ENCODE measurements at regions not wholly inside any gene's neighbourhood (a gene's known extent, or its start where the extent isn't known, plus 50 kb on each side); places are given as distances from the start of the nearest gene placed in this dataset.

- H4K20me1 ChIP-seq (ENCODE audit: insufficient read depth) = no peaks in the 10 kb centered on the region
- no peak overlapping the region for H3K4me3 ChIP-seq
- no peaks in the 10 kb centered on the region for H3K27me3 ChIP-seq (ENCODE audit: insufficient read depth, low read depth)
- no peak for DNase-seq
- no peak overlapping the region for H3K4me2 ChIP-seq
- ChIA-PET CTCF (no interaction called here), POLR2A (ENCODE audit: unreplicated experiment) (no interaction called here)
- intact Hi-C loops (cut with micrococcal nuclease; ENCODE audit: unreplicated experiment) = no loop called here
- no peak overlapping the region for H3K27ac ChIP-seq
- BruUV-seq (replicated peaks) = no TSS peak
- H3K9me2 ChIP-seq (ENCODE audit: insufficient read depth) = no peaks in the 10 kb centered on the region
- H3F3A ChIP-seq (ENCODE audit: insufficient read depth, low read depth) = no peaks in the 10 kb centered on the region
- H3K4me1 ChIP-seq (replicated peaks; ENCODE audit: insufficient read depth) = no peaks in the 10 kb centered on the region
- no peaks in the 10 kb centered on the region for H3K79me2 ChIP-seq (ENCODE audit: low read depth)
- H2AFZ ChIP-seq = no peak overlapping the region
- TF ChIP-seq CTCF (conservative IDR thresholded peaks at IDR 0.05) (no peak), EZH2 (IDR thresholded peaks at IDR 0.05; ENCODE audit: low read depth) (no peak)
- H3K9me3 ChIP-seq (ENCODE audit: insufficient read depth, low read depth) = no peaks in the 10 kb centered on the region
- H3K36me3 ChIP-seq (ENCODE audit: low read depth) = no peaks in the 10 kb centered on the region
Observed at GRCh38 chr16:51815523-51815922, 664.5 kb upstream of the SALL1 start.

GRCh38 chr16:51814617-51815016 is 663.5 kb upstream of the SALL1 start:
- H3K36me3 ChIP-seq (ENCODE audit: low read depth) = no peaks in the 10 kb centered on the region
- no peaks in the 10 kb centered on the region for H3F3A ChIP-seq (ENCODE audit: insufficient read depth, low read depth)
- H3K27me3 ChIP-seq (ENCODE audit: insufficient read depth, low read depth) = no peaks in the 10 kb centered on the region
- TF ChIP-seq CTCF (conservative IDR thresholded peaks at IDR 0.05) (no peak), EZH2 (IDR thresholded peaks at IDR 0.05; ENCODE audit: low read depth) (no peak)
- DNase-seq = no peak
- no peaks in the 10 kb centered on the region for H3K79me2 ChIP-seq (ENCODE audit: low read depth)
- H4K20me1 ChIP-seq (ENCODE audit: insufficient read depth) = no peaks in the 10 kb centered on the region
- ChIA-PET POLR2A (ENCODE audit: unreplicated experiment) (no interaction called here), CTCF (interaction anchor here (0.7 kb wide), 1 partner anchor 1469 kb away, joined by 5 read pairs; no protein-coding TSS in a partner anchor)
- no peaks in the 10 kb centered on the region for H3K9me2 ChIP-seq (ENCODE audit: insufficient read depth)
- H3K4me3 ChIP-seq = no peak overlapping the region
- no peak overlapping the region for H3K4me2 ChIP-seq
- H3K9me3 ChIP-seq (ENCODE audit: insufficient read depth, low read depth) = no peaks in the 10 kb centered on the region
- no peak overlapping the region for H3K27ac ChIP-seq
- H2AFZ ChIP-seq = no peak overlapping the region
- intact Hi-C loops (cut with micrococcal nuclease; ENCODE audit: unreplicated experiment) = no loop called here
- BruUV-seq (replicated peaks) = no TSS peak
- no peaks in the 10 kb centered on the region for H3K4me1 ChIP-seq (replicated peaks; ENCODE audit: insufficient read depth)

GRCh38 chr16:51813609-51814008 is 662.5 kb upstream of the SALL1 start:
- no peaks in the 10 kb centered on the region for H3K36me3 ChIP-seq (ENCODE audit: low read depth)
- no peak overlapping the region for H3K27ac ChIP-seq
- no peaks in the 10 kb centered on the region for H3K9me3 ChIP-seq (ENCODE audit: insufficient read depth, low read depth)
- no TSS peak for BruUV-seq (replicated peaks)
- H3K9me2 ChIP-seq (ENCODE audit: insufficient read depth) = no peaks in the 10 kb centered on the region
- H4K20me1 ChIP-seq (ENCODE audit: insufficient read depth) = no peaks in the 10 kb centered on the region
- no peaks in the 10 kb centered on the region for H3K4me1 ChIP-seq (replicated peaks; ENCODE audit: insufficient read depth)
- no peak overlapping the region for H3K4me3 ChIP-seq
- no peaks in the 10 kb centered on the region for H3F3A ChIP-seq (ENCODE audit: insufficient read depth, low read depth)
- H2AFZ ChIP-seq = no peak overlapping the region
- H3K79me2 ChIP-seq (ENCODE audit: low read depth) = no peaks in the 10 kb centered on the region
- H3K4me2 ChIP-seq = no peak overlapping the region
- intact Hi-C loops (cut with micrococcal nuclease; ENCODE audit: unreplicated experiment) = no loop called here
- DNase-seq = no peak
- POLR2A ChIA-PET (ENCODE audit: unreplicated experiment) = no interaction called here
- CTCF ChIA-PET = no interaction called here
- no peak for TF ChIP-seq EZH2 (IDR thresholded peaks at IDR 0.05; ENCODE audit: low read depth)
- TF ChIP-seq CTCF (conservative IDR thresholded peaks at IDR 0.05) = peak; percentile 21; the same call in 1 of the 2 replicates
- H3K27me3 ChIP-seq (ENCODE audit: insufficient read depth, low read depth) = no peaks in the 10 kb centered on the region
